Activated T-cell treated with anti-CD3 and anti-CD28 coated beads for 24 hours (primary cell): ENCODE measurements at regions not wholly inside any gene's neighbourhood (a gene's known extent, or its start where the extent isn't known, plus 50 kb on each side); places are given as distances from the start of the nearest gene placed in this dataset.

ENCODE experiments used
- DNase-seq: peaks from one replicate; pipeline ENCODE4 v3.0.0-alpha.2; 2020; ENCODE audit warnings: low read depth

- no peak for DNase-seq
Observed at GRCh38 chr7:114755856-114756255, 166.0 kb upstream of the MDFIC start.

- DNase-seq = no peak
Observed at GRCh38 chr7:114758661-114759227, 163.2 kb upstream of the MDFIC start.

DNA sequence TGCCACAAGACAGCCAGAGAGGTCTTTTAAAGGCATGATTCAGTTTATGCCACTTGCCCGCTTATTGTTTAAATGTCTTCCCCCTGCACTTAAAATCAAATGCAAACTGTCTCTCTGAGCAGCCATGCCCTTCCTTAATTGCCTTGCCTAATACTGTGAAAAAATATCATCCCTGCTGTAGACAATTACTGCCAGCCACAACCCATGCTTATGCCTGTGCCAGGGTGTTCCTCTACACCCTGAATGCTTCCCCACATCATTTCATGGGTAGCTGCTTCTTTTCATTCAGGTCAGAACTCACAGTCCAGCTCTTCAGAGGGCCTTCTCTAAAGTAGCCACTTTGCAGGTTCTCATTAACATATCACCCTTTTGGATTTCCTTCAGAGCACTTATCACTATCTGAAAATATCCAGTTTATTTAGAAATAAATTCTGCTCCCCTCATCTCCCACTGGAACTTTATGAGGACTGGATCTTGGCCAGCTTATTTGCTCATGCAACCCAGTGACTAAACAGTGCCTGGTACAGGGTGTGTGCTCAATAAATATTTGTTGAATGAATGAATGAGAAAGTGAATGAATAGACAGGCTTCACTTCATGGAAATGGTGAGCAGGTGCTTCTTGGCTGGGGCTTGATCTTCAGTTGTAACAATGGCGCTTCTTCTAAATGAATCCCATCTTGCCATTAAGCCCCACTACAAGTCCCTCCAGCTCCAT is 162.4 kb upstream of the MDFIC start:
- DNase-seq = no peak

- no peak for DNase-seq
Observed at GRCh38 chr7:114760477-114760876, 161.4 kb upstream of the MDFIC start.

GRCh38 chr7:114761973-114762372 is 159.9 kb upstream of the MDFIC start:
- no peak for DNase-seq

- no peak for DNase-seq
Observed at GRCh38 chr7:114765331-114766040, 156.4 kb upstream of the MDFIC start.

DNA sequence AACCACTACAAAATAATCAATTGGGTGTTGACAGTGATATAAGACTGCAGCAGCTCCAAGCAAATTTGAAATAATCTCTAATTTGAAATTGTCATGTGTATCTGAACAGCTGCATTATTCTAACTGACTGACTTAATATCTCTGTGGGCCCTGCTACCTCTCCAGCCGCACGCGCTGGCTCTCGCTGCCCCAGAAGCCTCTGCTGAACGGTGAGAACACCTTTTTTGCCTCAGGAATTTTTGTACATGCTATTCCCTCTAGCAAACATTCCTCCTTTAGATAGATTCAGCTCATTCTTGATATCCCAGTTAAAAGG is 155.9 kb upstream of the MDFIC start:
- DNase-seq = no peak

- no peak for DNase-seq
Observed at GRCh38 chr7:114777288-114777687, 144.6 kb upstream of the MDFIC start.

DNA sequence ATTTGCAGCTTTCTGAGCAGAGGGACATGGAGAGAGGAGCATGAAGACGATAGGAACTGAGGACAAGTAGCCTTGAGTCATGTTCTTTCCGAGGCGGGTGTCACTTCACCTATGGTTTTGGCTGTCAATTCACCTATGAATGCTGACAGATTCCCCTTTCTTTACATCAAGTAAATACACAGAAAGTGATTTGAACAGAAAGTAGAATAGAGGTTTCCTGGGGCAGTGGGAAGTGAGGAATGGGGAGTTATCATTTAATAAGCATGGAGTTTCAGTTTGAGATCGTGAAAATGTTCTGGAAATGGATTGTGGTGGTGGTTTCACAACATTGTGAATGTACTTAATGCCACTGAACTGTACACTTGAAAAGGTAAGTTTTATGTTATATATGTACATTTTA is 138.4 kb upstream of the MDFIC start:
- DNase-seq = no peak

DNA sequence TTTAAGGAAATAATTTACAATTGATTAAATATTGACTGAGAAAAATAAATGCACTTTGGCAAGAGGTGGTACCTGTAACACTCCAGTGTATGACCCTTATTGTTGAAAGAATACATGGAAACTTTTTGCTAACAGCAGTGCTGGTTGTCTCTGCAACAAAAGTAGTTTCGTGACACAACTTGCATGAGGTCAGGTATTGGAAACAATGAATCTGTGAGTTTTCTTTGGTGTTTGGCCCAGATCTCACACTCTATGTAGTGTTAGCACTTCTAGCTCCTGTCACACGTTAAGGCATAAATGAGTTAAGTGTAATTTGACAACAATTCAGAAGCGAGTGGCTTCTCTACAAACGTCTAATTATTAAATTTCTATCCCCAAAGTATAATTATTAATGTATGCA is 137.7 kb upstream of the MDFIC start:
- DNase-seq = no peak

- no peak for DNase-seq
Observed at GRCh38 chr7:114784746-114785145, 137.1 kb upstream of the MDFIC start.

GRCh38 chr7:114785496-114785895 is 136.4 kb upstream of the MDFIC start:
- DNase-seq = no peak

DNA sequence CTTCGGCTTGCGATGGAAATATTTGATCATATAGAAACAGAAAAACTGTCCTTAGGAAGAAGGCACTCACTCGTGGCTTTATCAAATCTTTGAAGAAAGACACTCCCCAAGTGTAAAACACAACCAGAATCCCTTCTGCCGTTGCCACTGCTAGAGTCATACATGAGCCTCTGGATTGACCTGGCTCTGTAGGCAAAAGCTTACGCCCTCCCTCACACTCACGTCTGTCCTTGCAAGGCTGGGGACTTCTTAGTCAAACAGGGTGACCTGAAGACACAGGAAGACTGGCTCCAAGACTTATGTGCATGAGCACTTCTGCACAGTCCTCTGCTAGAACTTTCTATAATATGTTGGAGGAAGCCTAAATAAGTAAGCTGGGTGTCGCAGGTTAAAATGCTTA is 135.4 kb upstream of the MDFIC start:
- no peak for DNase-seq

DNA sequence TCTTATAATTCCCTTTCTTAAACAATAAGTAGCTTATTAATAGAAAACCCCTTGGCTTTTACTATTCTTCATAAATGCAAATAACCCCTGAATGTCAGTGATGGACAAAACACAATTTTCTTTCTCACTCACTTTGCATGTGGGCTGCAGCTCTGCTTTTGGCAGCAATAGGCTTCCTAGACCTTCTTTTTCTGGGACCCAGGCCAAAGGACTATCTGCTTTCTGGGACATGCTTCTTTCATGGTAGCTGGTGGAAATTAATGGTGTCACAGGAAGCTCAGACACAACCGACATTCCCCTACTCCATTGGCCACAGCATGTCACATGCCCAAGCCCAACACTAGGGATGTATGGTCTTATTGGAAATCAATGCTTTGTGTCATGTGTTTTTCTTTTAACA is 134.3 kb upstream of the MDFIC start:
- DNase-seq = no peak

DNA sequence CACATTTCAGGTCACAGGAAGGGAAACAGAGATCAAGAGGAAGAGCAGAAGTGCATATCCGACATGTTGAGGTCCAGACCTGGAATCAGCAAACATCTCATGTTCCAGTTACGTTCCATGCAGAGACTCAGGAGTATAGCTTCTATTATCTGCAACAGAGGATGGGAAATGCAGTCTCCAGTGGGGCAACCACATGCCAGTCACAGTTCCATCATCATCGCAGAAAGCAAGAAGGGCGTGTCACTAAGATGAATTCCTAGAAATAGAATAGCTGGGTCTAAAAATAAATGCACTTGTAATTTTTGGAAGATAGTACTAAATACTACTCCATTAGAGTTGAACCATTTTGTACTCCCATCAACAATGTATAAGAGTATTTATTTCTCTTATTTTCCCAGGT is 133.2 kb upstream of the MDFIC start:
- DNase-seq = no peak

DNA sequence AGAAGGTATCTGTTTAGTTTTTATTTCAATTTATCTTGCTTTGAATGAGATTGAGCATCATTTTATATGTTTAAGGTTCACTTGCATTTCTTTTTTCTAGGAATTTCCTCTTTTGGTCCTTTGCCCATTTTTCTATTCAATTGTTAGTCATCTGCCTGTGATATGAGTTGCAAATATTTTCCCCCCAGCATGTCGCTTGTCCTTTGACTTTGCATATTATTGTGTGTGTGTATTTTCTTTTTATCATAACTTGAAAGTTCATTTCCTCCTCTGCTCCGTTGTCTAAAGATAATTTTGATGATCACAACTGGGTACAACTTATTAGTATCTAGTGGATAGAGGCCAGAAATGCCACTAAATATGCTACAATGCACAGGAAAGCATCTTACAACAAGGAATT is 132.7 kb upstream of the MDFIC start:
- no peak for DNase-seq

DNA sequence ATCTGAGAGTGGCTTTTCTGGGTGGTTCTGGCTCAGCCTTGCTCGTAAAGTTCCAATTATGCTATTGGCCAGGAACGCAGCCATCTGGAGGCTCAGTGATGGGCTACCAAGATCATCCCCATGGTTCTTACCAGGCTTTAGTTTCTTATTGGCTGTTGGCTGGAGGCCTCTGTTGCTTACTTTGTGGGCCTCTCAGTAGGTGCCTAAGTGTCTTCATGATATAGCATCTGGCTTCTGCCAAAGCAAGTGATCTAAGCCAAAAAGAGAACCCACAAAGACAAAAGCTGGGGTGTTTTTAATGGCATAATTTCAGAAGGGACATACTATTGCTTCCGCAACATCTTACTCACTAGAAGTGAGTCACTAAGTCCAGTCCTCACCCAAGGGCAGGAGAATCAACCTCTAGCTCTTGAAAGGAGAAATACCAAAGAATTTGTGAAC is 132.0 kb upstream of the MDFIC start:
- DNase-seq = no peak

- no peak for DNase-seq
Observed at GRCh38 chr7:114790521-114790920, 131.4 kb upstream of the MDFIC start.

DNA sequence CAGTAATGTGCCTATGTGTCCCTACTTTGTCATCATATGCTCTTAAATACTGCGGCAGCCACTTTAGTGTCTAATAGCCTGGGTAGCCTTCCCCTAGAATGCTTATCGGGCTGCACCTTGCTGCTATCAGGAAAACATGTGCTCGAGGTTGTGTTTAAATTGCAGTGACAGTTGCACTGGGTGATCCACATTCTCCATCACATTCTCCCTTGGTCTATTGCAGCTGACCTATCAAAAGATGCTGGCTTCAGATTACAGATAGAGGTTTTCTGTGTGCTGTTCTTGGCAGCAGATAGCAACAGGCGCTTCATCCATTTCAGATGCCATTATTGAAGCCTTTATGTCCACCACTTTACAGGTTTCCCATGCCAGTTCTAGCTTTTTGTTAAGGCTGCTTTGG is 130.1 kb upstream of the MDFIC start:
- DNase-seq = no peak

DNA sequence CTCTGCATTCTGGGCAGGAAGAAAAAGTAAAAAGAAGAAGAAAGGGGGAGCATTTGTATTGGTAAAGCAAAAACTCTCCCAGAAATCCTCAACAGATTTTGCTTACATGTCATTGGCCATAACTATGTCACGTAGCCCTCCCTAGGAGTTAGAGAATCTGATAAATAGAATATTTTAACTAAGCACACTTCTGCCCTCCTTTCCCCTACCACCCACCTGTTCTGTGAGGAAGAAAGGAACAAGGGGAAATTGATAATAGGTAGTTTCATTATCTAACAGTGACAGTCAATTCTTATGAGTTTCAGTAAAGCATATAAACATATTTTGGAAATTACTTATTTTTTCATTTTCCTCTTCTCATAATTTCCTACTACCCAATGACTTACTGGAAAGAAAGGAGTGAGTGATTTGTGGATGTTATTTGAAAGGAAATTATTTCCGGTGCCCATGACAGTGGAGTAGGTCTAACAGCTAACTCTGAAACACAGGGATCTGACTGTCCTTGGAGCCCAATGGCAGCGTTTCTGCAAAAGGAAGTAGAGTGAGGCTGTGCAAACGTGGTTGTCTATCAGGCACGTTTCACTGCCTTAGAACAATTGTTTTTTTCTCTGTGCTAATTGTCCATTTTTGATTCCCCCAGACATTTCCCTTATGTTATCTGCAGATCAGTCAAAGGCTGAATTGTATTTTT is 128.6 kb upstream of the MDFIC start:
- DNase-seq = no peak

- DNase-seq = no peak
Observed at GRCh38 chr7:114795475-114795874, 126.4 kb upstream of the MDFIC start.

GRCh38 chr7:114799628-114800028 is 122.3 kb upstream of the MDFIC start:
- DNase-seq = no peak

DNA sequence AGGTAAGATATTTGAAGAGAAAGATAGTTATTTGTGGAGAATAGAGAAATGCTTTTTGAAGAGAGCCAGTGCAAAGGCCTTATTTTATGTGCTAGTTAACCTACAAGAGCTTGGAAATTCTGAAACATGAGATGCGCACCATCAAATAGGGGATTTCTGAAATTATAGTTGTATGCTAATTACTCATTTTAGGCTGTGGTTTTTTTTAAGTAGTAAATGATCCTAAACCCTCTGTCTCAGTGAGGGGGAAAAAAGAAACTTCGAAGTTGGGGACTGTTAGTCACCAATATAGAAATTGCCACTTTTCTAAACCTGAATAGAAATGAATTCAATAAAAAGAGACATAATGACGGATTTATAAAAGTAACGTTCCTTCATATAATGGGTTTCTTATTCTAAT is 119.3 kb upstream of the MDFIC start:
- DNase-seq = no peak
